ENCODE measurements at regions not wholly inside any gene's neighbourhood (a gene's known extent, or its start where the extent isn't known, plus 50 kb on each side); places are given as distances from the start of the nearest gene placed in this dataset.

DNA sequence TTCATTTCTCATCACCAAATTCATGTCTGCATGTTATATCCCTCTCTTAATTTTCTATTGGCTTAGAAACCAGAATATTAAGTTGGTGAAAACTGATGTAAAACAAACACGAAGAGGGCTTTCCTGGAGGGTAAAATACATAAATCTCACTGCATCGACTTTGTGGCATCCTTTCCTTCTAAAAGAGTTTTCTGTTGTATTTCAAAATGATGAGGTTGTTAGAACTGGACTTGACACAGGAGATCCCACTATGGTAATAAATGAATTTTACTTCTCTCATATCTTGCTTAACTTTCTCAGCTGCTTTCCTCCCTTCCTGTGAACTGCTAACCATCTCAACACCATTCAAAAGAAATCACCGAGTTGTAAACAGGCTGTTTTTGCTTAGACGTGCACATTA, 162.0 kb upstream of the TRPC7 start:
- no peak for DNase-seq (ENCODE audit: low read depth)
- TF ChIP-seq, protein P1, sequence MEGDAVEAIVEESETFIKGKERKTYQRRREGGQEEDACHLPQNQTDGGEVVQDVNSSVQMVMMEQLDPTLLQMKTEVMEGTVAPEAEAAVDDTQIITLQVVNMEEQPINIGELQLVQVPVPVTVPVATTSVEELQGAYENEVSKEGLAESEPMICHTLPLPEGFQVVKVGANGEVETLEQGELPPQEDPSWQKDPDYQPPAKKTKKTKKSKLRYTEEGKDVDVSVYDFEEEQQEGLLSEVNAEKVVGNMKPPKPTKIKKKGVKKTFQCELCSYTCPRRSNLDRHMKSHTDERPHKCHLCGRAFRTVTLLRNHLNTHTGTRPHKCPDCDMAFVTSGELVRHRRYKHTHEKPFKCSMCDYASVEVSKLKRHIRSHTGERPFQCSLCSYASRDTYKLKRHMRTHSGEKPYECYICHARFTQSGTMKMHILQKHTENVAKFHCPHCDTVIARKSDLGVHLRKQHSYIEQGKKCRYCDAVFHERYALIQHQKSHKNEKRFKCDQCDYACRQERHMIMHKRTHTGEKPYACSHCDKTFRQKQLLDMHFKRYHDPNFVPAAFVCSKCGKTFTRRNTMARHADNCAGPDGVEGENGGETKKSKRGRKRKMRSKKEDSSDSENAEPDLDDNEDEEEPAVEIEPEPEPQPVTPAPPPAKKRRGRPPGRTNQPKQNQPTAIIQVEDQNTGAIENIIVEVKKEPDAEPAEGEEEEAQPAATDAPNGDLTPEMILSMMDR (IDR thresholded peaks at IDR 0.05; ENCODE audit: control insufficient read depth, extremely low read depth, insufficient read depth), result no peak
- H3K4me3 ChIP-seq (ENCODE audit: low read depth, low read length), result no peak overlapping the region

DNA sequence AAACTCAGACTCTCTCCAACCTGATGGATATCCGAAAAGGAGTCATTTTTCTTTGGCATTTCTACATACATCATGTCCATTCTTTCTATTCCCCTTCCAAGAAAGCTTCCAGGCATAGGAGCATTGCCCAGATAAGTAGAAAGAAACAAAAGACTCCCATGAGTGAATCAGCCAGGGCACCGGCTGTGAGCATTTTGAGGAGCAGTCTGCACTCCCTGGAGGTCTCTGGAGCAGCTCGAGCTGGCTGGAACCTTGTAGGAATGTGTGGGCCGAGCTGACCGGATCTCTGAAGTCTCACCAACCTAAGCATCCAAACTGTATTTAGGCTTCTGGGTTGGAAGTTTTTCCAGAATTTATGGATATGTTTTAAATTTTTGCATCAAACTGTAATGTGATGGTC, 161.4 kb upstream of the TRPC7 start:
- H3K4me3 ChIP-seq (ENCODE audit: low read depth, low read length), result no peak overlapping the region
- no peak for DNase-seq (ENCODE audit: low read depth)
- TF ChIP-seq, protein P1 (IDR thresholded peaks at IDR 0.05; ENCODE audit: control insufficient read depth, extremely low read depth, insufficient read depth), result no peak

DNA sequence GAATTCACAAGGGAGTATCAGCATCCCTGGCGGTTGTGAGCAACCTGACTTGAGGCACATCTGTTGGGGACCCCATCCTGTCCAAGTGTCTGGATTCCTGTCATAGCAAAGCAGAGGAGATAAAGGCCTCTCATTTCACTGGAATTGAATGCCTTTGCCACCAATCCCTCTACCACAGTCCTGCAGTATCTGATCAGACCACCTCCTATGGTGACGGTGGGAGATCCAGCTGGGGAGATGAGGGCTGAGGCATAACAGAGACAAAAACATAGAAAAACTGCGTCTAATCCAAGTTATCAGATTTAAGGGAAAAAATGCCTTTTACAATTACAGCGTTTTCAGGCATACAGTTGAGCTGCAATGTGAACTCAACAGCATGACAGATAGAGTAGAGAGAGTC, 160.7 kb upstream of the TRPC7 start:
- H3K4me3 ChIP-seq (ENCODE audit: low read depth, low read length), result no peak overlapping the region
- TF ChIP-seq, protein P1 (IDR thresholded peaks at IDR 0.05; ENCODE audit: control insufficient read depth, extremely low read depth, insufficient read depth), result no peak
- DNase-seq (ENCODE audit: low read depth), result no peak

DNA sequence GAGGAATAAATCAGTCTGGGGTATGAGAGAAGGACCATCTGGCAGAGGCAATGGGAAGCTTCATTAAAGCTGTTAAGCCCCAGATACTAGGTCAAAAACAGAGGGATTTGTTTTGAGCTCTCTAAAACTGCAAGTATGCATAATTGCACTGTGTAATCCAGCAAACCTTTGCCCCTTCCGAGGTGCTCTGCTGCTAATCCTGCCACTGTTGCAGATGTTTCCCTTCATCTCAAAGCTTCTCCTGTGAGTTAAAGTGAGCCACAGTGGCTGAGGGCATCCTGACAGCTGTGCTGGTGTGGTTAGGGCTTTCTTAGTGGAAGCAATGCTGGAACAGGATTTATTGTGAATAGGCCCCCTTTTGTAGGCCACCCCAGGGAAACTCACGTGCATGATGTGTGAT, 160.3 kb upstream of the TRPC7 start:
- TF ChIP-seq, protein P1 (IDR thresholded peaks at IDR 0.05; ENCODE audit: control insufficient read depth, extremely low read depth, insufficient read depth), result no peak
- no peak for DNase-seq (ENCODE audit: low read depth)

DNA sequence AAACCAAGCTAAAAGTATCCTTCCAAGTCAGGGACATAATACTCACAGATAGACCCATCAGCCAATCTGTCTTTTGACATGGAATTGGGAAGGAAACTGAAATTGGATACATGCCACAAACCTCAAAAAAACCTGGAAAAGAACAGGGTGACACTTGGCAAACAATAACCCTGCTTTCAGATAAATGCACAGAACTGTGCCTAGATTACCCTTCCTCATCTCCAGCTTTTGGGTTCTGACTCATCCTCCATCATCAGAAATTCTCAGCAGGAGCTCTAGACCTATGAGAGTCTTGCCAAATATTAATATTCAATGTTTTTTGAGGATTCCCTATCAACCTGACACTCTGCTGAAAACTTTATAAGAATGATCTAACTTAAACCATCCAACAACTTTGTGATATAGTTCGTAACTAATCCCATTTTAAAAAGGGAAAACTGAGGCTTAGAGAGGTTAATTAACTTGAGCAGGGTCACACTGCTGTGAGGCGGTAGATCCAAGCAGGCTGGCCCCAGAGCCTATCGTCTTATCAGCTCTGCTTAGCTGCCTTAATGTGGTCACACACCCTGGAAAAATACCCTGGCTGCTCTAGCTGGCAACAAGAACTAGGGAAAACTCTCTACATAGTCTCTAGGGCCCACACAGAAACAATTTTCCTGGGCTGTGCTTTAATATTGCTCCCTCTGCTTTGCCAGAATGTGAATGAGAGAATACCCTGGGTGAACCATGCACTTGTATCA, 157.0 kb upstream of the TRPC7 start:
- H3K4me3 ChIP-seq (ENCODE audit: low read depth, low read length), result no peak overlapping the region
- TF ChIP-seq, protein P1 (IDR thresholded peaks at IDR 0.05; ENCODE audit: control insufficient read depth, extremely low read depth, insufficient read depth), result no peak
- no peak for DNase-seq (ENCODE audit: low read depth)

More for the DNA sequence above, 160.3 kb upstream of the TRPC7 start:
- no peak overlapping the region for H3K4me3 ChIP-seq (ENCODE audit: low read depth, low read length)

DNA sequence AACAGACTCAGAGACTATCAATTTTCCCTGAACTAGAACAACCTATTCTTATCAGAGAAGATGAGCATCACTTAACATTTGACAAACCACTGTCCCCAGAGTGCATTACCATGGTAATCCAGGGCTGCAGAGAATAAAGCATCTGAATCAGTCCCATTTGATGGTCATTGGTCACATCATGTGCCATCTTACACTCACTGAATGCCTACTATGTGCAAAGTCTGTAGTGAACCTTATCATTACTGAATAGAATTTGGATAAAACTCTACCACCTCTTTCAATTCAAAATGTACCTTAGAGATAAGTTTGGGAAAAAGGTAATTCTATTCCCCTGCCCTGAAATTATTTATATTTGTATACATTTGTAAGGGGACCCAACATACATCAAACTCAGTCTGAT, 156.4 kb upstream of the TRPC7 start:
- no peak overlapping the region for H3K4me3 ChIP-seq (ENCODE audit: low read depth, low read length)
- no peak for DNase-seq (ENCODE audit: low read depth)
- TF ChIP-seq, protein P1 (IDR thresholded peaks at IDR 0.05; ENCODE audit: control insufficient read depth, extremely low read depth, insufficient read depth), result no peak

DNA sequence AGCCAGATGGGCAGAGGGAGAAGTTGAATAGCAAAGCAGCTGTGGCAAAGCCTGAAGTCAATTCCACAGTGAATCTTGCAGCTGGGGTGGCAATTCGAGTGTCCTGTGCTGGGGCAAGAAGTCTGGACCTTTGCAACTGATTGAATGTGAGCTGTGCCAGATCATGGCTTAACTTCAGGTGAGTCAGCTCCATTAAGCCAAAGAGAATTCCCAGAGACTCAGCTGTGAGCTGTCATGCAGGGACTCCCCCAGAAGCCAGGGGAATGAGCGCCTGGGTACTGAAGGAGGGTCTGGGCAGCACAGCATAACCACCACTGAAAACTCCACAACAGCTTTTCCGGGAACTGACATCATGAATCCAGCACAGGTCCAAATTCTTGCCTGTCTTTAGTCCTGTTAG, 153.5 kb upstream of the TRPC7 start:
- TF ChIP-seq, protein P1 (IDR thresholded peaks at IDR 0.05; ENCODE audit: control insufficient read depth, extremely low read depth, insufficient read depth), result no peak
- no peak overlapping the region for H3K4me3 ChIP-seq (ENCODE audit: low read depth, low read length)
- no peak for DNase-seq (ENCODE audit: low read depth)

Data from LNCaP clone FGC (cell line).